ENCODE measurements at regions not wholly inside any gene's neighbourhood (a gene's known extent, or its start where the extent isn't known, plus 50 kb on each side); places are given as distances from the start of the nearest gene placed in this dataset.

- TF ChIP-seq MTA2 (IDR thresholded peaks at IDR 0.05; ENCODE audit: low read depth) (no peak), CUX1 (IDR thresholded peaks at IDR 0.05; ENCODE audit: insufficient replicate concordance, low read depth, low read length) (no peak), NBN (IDR thresholded peaks at IDR 0.05) (no peak), LARP7 (IDR thresholded peaks at IDR 0.05) (no peak), PML (IDR thresholded peaks at IDR 0.05; ENCODE audit: low read length) (no peak), SUPT20H (IDR thresholded peaks at IDR 0.05; ENCODE audit: borderline replicate concordance, control insufficient read depth, low read depth, low read length) (no peak), ZNF687 (IDR thresholded peaks at IDR 0.05) (no peak), ZZZ3 (IDR thresholded peaks at IDR 0.05; ENCODE audit: control insufficient read depth, insufficient read length, low read depth) (no peak)
Observed at GRCh38 chr2:242041816-242042215, 172.3 kb downstream of the RTP5 start (continued).
